ENCODE measurements at regions not wholly inside any gene's neighbourhood (a gene's known extent, or its start where the extent isn't known, plus 50 kb on each side); places are given as distances from the start of the nearest gene placed in this dataset.
"Not testable (repeated sequence)": the region's sequence is repeated elsewhere in the genome, so short reads cannot be mapped to it uniquely, and the experiment has no call there.

GRCh38 chrX:67213686-67214085 is 330.1 kb upstream of the AR start:
- not testable (repeated sequence) for DNase-seq

DNA sequence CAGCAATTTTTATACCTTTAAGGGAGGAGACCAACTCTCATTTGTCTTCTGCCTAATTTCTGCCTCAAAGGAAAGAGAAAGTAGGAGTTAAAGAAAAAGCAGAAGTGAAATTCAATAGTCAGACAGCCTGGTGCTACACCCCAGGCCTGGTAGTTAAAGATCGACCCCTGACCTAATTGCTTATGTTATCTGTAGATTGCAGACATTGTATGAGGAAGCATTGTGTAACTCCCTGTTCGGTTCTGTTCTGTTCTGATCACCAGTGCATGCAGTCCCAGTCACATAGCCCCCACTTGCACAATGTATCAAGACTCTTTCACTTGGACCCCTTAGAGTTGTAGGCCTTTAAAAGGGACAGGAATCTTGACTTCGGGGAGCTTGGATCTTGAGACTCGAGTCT is 335.9 kb upstream of the AR start:
- DNase-seq, result peak; percentile 52

- DNase-seq, result no peak
Measured at GRCh38 chrX:67159437-67159836, 384.4 kb upstream of the AR start.

- no peak for DNase-seq
Measured at GRCh38 chrX:67114635-67115034, 429.2 kb upstream of the AR start.

DNA sequence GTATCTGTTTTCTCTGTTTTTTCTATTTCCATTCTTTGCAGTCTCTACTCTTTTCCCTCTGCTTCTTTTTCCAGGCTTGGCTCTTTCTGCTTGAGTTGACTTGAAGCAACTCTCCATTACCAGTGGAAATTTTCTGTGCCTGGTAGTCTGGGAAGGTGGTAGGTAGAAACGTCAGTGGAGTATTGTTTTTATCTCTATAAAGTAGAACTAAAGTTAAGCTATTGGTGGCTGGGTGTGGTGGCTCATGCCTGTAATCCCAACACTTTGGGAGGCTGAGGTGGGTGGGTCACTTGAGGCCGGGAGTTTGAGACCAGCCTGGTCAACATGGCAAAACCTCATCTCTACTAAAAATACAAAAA is 438.1 kb upstream of the AR start:
- DNase-seq, result no peak

DNA sequence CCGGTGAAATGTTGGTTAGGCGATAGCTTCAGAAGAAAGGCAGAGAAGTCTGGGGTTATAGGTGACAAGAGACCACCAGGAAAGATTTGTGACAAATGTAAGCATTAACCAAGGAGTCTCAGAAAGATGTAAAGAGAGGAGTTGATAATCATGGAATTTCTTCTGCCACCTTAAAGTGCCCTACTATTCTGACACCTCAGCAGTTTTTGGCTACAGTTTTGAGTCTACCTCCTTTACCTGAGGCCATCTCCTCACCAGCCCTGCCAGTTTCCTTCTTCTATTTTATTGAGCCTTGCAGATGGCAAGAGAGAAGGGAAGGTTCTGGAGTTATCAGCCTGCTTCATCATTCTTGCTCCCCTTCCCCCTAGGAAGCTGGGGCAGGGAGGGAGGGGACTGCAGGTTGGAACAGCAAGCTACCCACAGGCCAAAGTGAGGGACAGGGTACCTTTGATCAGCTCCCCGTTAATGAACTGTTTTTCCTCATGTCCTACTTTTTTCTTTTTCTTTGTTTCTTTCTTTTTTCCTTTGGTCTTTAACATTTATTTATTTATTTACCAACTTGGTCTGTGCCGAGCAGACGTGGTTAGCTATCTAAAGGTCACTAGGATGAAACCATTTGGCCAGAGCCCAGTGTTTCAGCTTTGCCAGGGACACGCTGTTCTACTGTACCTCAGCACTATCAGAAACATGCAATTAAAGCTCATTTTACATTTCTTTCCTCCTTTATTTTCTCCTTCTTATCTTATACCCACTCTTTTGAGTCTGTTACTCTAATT is 438.7 kb upstream of the AR start:
- no peak for DNase-seq

- no peak for DNase-seq
Measured at GRCh38 chrX:67100031-67100884, 443.6 kb upstream of the AR start.

- no peak for DNase-seq
Measured at GRCh38 chrX:67094061-67094460, 449.8 kb upstream of the AR start.

GRCh38 chrX:67050760-67051159 is 411.9 kb upstream of the EDA2R start:
- no peak for DNase-seq

DNA sequence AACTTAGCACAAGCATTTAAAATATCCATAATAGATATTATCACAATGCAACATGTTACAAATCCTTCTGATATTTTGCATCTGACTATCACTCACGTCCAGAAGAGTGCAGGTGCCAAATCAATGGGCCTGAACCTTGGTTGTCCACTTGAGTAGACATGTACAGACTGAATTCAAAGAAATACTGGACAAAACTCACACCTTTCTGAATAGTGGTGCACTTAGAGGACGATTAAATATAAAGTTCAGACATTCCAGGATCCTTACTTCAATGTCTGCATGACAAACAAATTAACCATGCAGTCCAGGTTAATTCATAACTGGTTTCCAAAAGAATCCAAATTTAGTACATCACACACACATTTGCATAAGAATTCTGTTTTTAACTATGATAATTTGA is 406.0 kb upstream of the EDA2R start:
- no peak for DNase-seq

- no peak for DNase-seq
Measured at GRCh38 chrX:67044029-67044653, 405.3 kb upstream of the EDA2R start.

GRCh38 chrX:67004451-67004850 is 365.6 kb upstream of the EDA2R start:
- no peak for DNase-seq

DNA sequence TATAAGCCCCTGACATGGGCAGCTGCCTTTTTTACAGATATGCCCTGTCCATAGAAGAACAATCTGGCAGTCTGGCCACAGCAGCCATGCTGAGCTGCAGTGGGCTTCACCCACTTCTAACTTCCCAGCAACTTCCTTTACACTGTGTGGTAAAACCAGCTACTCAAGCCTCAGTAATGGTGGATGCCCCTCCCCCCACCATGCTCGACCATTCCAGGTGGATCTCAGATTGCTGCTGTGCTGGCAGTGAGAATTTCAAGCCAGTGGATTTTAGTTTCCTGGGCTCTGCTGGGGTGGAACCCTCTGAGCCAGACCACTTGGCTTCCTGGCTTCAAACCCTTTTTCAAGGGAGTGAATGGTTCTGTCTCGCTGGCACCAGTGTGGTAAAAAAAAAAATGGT is 355.9 kb upstream of the EDA2R start:
- DNase-seq, result no peak

DNA sequence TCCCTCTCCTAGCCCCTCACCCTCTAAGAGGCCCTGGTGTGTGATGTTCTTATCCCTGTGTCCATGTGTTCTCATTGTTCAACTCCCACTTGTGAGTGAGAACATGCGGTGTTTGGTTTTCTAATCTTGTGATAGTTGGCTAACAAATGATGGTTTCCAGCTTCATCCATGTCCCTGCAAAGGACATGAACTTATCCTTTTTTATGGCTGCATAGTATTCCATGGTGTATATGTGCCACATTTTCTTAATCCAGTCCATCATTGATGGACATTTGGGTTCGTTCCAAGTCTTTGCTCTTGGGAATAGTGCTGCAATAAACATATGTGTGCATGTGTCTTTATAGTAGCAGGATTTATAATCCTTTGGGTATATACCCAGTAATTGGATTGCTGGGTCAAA is 353.2 kb upstream of the EDA2R start:
- not testable (repeated sequence) for DNase-seq

DNA sequence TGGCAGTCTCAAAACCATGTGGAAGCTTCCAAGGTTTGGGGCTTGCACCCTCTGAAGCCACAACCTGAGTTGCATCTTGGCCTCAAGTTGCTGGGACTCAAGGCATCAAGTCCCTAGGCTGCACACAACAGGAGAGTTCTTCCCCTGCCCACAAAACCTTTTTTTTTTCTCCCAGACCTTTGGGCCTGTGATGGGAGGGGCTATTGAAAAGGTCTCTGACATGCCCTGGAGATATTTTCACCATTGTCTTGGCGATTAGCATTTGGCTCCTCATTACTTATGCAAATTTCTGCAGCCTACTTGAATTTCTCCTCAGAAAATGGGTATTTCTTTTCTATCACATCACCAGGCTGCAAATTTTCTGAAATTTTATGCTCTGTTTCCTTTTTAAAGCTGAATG is 349.5 kb upstream of the EDA2R start:
- DNase-seq, result no peak

DNA sequence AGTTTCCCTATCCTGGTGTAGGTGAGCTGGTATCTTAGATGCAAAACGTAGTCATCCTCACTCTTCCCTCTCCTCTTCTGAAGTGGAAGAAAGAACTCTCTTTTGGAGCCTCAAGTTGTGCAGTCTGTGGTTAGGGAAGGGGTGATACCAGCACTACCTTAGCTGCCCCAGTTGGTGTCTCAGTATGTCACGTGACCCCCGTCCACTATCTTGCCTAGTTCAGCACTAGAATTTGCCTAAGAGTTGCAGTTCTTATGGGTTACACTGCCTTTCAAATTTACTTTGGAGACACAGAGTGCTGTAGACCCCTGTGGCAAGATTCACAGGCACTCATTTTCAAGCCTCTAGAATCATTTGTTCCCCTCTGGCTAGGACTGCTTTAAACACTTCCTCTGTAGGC is 322.8 kb upstream of the EDA2R start:
- DNase-seq, result no peak

- DNase-seq, result no peak
Measured at GRCh38 chrX:66931713-66932112, 292.8 kb upstream of the EDA2R start.

- DNase-seq, result not testable (repeated sequence)
Measured at GRCh38 chrX:66930516-66930915, 291.6 kb upstream of the EDA2R start.

- no peak for DNase-seq
Measured at GRCh38 chrX:66920296-66920695, 281.4 kb upstream of the EDA2R start.

DNA sequence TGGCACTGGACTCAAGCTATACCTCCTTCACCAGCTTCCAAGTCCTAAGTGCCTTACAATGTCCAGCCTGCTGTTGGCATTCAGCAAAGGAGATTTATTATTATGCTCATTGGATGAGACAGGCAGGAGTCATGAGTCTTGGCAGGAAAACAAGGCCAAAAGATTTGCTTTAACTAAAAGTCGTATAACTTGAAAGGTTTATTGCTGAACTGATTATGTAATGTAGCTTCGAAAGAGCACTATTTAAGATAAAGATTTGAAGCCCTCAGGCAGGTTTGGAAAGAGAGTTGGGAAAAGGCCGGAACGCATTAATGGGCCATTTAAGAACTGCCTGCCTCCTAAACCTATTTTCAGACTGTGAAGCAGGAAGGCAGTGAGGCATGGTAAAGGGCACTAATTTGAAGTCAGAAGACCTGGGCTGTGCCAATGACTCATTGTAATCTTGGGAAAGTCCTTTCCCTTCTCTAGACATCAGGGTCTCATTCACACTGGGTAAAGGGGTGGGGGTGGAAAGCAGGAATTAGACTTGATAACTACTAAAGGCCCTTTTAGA is 280.5 kb upstream of the EDA2R start:
- DNase-seq, result no peak

GRCh38 chrX:66918511-66918910 is 279.6 kb upstream of the EDA2R start:
- no peak for DNase-seq

DNA sequence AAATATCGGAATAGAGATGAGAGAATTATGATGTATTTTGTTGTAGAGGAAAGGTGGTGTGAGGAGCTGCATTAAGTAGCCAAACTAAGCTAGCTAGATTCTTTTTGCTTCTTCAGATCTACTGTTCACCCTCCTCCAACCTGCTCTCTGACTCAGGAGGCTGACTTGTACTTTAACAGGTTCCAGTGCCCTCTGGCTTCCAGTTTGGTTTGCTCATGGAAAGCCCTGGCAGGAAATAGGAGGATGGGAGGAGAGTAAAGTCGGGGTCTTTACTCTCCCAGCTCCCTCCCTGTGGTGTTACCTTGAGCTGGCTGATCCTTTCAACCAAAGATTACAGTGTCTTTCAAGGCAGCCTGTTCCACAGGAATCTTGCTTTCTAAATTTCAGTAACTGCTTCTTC is 277.0 kb upstream of the EDA2R start:
- no peak for DNase-seq

DNA sequence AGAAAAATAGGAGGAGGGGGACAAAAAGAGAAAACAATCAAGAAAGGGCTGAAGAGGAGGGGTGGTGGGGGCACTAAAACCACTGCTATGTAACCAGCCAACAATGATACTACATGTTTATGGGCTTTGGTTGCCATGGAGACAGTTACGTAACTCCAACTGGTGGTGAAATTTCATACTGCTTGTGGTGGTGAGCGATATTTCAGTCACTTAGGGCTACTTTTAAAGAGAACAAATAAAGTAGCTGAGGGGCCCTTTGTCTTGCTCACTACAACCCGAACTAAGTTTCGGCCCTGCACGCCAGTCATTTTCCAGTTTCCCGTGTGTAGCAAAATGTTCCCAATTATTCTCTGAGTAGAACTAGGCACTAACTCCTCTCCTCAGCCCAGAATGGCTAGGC is 275.2 kb upstream of the EDA2R start:
- peak; percentile 27 for DNase-seq

GRCh38 chrX:66912417-66912816 is 273.5 kb upstream of the EDA2R start:
- no peak for DNase-seq

Measured in inflammatory macrophage treated with lipopolysaccharide for 4 hours (primary cell).